Fibroblast of upper back skin (primary cell): ENCODE measurements at regions not wholly inside any gene's neighbourhood (a gene's known extent, or its start where the extent isn't known, plus 50 kb on each side); places are given as distances from the start of the nearest gene placed in this dataset.

Experiments
- DNase-seq: peaks from one replicate; pipeline ENCODE4 v3.0.0-alpha.2; 2013

- DNase-seq = no peak
Observed at GRCh38 chr2:16718576-16719484, 53.2 kb upstream of the CYRIA start.

GRCh38 chr2:16717477-16717876 lies 51.8 kb upstream of the CYRIA start:
- DNase-seq = no peak

GRCh38 chr2:16716944-16717343 lies 51.3 kb upstream of the CYRIA start:
- DNase-seq = no peak

GRCh38 chr2:16716024-16716423 lies 50.4 kb upstream of the CYRIA start:
- DNase-seq = no peak
